ENCODE measurements at regions not wholly inside any gene's neighbourhood (a gene's known extent, or its start where the extent isn't known, plus 50 kb on each side); places are given as distances from the start of the nearest gene placed in this dataset.

DNA sequence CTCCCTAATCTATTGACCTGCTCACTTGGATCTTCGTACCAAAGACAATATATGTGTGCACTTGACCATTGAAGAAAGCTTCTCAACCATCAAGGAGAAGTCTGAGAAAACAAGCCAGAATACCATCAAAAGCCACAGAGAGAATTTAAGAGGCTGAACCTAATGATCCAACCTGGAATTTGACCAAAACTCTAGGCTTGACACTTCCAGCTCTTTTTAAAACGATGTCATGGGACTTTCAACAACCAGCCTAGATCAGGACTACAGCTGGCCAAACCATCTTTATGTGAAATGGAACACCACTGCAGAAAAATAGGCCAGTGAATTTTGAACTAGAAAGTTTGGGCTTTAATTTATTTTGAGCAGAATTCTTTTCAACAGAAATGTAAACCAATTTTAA is 444.4 kb downstream of the LTN1 start:
- no peak overlapping the region for H3K27ac ChIP-seq
- ATAC-seq (ENCODE audit: insufficient number of reproducible peaks, low FRiP score, low read depth) (no peak), DNase-seq (ENCODE audit: low spot score) (no peak)
- H3K36me3 ChIP-seq: no peaks in the 10 kb centered on the region
- TF ChIP-seq, protein P1, sequence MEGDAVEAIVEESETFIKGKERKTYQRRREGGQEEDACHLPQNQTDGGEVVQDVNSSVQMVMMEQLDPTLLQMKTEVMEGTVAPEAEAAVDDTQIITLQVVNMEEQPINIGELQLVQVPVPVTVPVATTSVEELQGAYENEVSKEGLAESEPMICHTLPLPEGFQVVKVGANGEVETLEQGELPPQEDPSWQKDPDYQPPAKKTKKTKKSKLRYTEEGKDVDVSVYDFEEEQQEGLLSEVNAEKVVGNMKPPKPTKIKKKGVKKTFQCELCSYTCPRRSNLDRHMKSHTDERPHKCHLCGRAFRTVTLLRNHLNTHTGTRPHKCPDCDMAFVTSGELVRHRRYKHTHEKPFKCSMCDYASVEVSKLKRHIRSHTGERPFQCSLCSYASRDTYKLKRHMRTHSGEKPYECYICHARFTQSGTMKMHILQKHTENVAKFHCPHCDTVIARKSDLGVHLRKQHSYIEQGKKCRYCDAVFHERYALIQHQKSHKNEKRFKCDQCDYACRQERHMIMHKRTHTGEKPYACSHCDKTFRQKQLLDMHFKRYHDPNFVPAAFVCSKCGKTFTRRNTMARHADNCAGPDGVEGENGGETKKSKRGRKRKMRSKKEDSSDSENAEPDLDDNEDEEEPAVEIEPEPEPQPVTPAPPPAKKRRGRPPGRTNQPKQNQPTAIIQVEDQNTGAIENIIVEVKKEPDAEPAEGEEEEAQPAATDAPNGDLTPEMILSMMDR (IDR thresholded peaks at IDR 0.05): no peak
- H3K4me1 ChIP-seq (ENCODE audit: control insufficient read depth in 1 of 2, low read depth in 2 of 2): no peaks in the 10 kb centered on the region
- no peaks in the 10 kb centered on the region for H3K9me3 ChIP-seq
- H3K4me3 ChIP-seq: no peak overlapping the region
- H3K27me3 ChIP-seq (replicated peaks; ENCODE audit: insufficient read depth): no peaks in the 10 kb centered on the region

DNA sequence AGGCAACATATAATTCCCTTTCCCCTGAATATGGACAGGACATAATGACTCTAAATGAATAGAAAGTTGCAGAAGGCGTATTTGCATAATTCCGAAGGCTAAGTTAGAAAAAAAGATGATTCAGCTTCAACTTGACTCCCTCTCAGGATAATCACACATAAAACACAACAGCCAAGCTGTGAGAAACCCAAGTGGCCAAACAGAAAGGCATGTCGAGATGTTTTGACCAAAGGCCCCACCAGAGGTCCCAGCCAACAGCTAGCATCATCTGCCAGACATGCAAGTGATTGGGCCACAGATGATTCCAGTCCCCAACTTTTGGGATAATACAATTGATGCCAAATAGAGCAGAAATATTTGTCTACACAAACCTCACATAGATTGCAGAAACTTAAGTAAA is 444.9 kb downstream of the LTN1 start:
- Histone ChIP-seq H3K27me3 (replicated peaks; ENCODE audit: insufficient read depth) (no peaks in the 10 kb centered on the region), H3K9me3 (no peaks in the 10 kb centered on the region), H3K4me3 (no peak overlapping the region), H3K4me1 (ENCODE audit: control insufficient read depth in 1 of 2, low read depth in 2 of 2) (no peaks in the 10 kb centered on the region), H3K27ac (no peak overlapping the region), H3K36me3 (no peaks in the 10 kb centered on the region)
- ATAC-seq (ENCODE audit: insufficient number of reproducible peaks, low FRiP score, low read depth): no peak
- no peak for DNase-seq (ENCODE audit: low spot score)
- TF ChIP-seq, protein P1 (IDR thresholded peaks at IDR 0.05): no peak

DNA sequence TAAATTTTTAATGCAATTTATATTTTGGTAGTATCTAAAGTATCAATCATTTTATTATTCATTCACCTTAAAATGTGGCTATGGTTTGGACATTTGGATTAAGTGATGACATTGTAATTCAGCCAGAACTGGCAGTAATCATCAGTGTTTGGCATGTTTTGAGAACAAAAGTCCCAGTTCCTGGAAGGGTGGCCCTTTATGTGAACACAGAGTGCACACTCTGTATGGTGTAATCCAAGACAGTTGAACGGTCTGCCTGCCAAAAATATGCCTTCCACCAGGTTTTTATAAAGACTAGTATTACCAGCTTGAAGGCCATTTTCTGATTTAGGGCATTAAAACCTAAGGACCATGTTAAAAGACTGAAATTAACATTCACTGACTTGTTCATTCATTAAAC is 448.7 kb downstream of the LTN1 start:
- H3K27me3 ChIP-seq (replicated peaks; ENCODE audit: insufficient read depth): no peaks in the 10 kb centered on the region
- ATAC-seq (ENCODE audit: insufficient number of reproducible peaks, low FRiP score, low read depth): no peak
- no peaks in the 10 kb centered on the region for H3K9me3 ChIP-seq
- no peak overlapping the region for H3K27ac ChIP-seq
- H3K4me3 ChIP-seq: no peak overlapping the region
- TF ChIP-seq, protein P1 (IDR thresholded peaks at IDR 0.05): no peak
- no peaks in the 10 kb centered on the region for H3K4me1 ChIP-seq (ENCODE audit: control insufficient read depth in 1 of 2, low read depth in 2 of 2)
- no peak for DNase-seq (ENCODE audit: low spot score)
- no peaks in the 10 kb centered on the region for H3K36me3 ChIP-seq

DNA sequence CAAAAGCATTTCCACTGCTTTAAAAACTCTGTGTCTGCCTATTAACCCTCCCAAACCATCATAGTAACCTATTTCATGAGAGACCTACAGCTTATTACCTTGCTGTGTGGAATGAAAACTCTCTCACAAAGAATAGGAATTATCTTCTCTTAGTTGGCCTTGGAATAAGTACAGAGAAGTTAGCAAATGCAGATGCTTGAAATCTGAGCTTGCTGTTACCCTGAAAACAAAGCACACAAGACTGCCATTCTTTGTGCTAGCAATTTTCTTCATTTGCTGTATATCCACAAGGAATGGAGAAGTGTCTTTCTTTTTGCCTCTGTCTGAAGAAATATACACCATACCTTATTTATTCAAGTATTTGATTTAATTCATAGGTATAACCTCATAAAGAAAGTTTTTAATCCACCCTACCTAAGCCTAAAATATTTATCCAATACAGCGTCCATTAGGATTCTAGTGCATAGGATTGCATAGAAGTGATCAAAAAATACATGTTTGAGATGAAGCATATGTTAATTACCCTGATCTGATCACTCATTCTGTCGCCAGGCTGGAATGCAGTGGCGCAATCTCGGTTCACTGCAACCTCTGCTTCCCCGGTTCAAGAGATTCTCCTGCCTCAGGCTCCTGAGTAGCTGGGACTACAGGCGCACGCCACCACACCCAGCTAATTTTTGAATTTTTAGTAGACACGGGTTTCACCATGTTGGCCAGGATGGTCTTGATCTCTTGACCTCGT is 451.1 kb downstream of the LTN1 start:
- DNase-seq (ENCODE audit: low spot score) (no peak), ATAC-seq (ENCODE audit: insufficient number of reproducible peaks, low FRiP score, low read depth) (no peak)
- Histone ChIP-seq H3K4me3 (no peak overlapping the region), H3K27ac (no peak overlapping the region), H3K27me3 (replicated peaks; ENCODE audit: insufficient read depth) (no peaks in the 10 kb centered on the region), H3K4me1 (ENCODE audit: control insufficient read depth in 1 of 2, low read depth in 2 of 2) (peaks cover 0 to 5% of the 10 kb centered on the region in 2 donors), H3K36me3 (no peaks in the 10 kb centered on the region), H3K9me3 (no peaks in the 10 kb centered on the region)
- TF ChIP-seq, protein P1 (IDR thresholded peaks at IDR 0.05): no peak

DNA sequence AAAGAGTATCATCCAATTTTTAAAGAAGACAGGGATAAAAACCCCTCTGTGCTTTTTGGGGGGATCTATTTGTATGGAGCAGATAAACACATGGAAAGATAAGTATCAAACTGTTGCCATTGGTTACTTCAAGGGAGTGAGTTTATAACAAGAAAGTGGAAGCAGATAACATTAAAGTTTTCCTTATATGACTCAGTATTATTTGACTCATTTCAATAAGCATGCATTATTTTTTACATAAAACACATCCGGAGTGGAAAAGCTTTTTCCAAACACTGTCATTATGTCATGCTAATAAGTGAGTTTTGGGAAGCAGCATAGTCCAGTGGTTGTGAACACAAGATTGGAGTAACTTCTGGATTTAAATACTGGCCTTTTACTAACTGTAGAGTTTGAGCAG is 452.2 kb downstream of the LTN1 start:
- TF ChIP-seq, protein P1 (IDR thresholded peaks at IDR 0.05): no peak
- no peaks in the 10 kb centered on the region for H3K27me3 ChIP-seq (replicated peaks; ENCODE audit: insufficient read depth)
- H3K36me3 ChIP-seq: no peaks in the 10 kb centered on the region
- H3K9me3 ChIP-seq: no peaks in the 10 kb centered on the region
- H3K4me1 ChIP-seq (ENCODE audit: control insufficient read depth in 1 of 2, low read depth in 2 of 2): peaks cover 0 to 5% of the 10 kb centered on the region in 2 donors
- ATAC-seq (ENCODE audit: insufficient number of reproducible peaks, low FRiP score, low read depth) (no peak), DNase-seq (ENCODE audit: low spot score) (no peak)
- no peak overlapping the region for H3K4me3 ChIP-seq
- no peak overlapping the region for H3K27ac ChIP-seq

Measured in thoracic aorta (tissue), 2 donors.